GM12875 (cell line): ENCODE measurements at regions not wholly inside any gene's neighbourhood (a gene's known extent, or its start where the extent isn't known, plus 50 kb on each side); places are given as distances from the start of the nearest gene placed in this dataset.

Experiments
- H3K4me3 ChIP-seq: one replicate; pipeline ENCODE4 v1.5.1; 2011; ENCODE audit warnings: low read depth, low read length, control low read depth
- CTCF ChIP-seq: IDR thresholded peaks from 2 replicates; pipeline ENCODE4 v1.5.1; 2011; ENCODE audit warnings: low read depth, mild to moderate bottlenecking, control low read depth, inconsistent platforms, low read length, moderate library complexity, borderline replicate concordance; ENCODE audit not compliant: insufficient read depth

- H3K4me3 ChIP-seq: no peak overlapping the region
- no peak for TF ChIP-seq CTCF
Observed at GRCh38 chr4:179116011-179116410, 1673.8 kb upstream of the AGA start.

DNA sequence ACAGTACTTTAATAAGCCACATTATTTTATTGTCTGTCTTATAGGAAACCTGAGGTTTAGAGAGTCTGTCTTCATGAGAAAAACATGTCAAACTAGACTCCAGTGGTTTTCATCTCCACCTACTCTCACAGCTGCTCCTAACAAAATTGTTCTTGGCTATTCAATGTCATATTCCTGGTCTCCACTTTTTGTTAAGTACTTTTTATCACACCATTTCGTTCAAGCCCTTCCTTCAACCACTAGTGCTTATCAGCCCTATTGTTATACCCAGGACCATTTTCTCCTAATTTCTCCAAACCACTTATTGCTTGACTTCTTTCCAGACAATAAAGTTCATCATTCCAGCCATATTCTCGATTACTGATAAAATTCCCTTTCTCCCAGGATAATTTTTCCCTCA is 1674.3 kb upstream of the AGA start:
- TF ChIP-seq CTCF: no peak
- H3K4me3 ChIP-seq: no peak overlapping the region

DNA sequence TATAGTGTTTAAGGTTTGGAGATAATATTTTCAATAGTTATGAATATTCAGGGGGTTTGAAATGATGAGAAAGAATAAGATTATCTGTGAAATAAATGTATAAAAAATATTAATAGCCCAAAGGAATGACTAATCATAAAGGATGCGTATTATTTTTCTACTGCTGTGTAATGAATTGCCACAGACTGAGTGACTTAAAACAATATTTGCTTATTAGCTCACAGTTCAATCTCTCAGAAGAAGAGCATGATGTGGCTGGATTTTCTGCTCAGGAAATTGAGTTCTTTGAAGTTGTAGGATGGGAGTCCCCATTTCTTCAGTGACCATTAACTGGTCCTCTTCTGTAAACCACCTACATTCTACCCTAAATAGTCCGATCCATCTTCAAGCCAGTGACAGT is 1680.8 kb upstream of the AGA start:
- no peak for TF ChIP-seq CTCF
- H3K4me3 ChIP-seq: no peak overlapping the region

DNA sequence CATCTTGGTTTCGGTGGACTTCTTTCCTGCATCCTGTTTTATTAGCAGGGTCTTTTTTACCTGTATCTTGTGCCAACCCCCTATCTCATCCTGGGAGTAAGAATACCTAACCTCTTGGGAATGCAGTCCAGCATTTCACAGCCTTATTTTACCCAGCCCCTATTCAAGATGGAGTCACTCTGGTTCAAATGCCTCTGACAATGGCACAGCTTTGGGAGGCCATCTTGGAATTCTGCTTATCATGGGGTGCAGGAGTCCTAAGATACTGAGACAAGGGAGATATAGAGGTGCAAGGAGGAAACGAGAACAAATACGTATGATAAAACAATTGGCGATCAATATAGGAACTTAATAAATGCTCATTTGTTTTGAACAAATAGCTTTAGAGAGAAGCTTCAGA is 1682.2 kb upstream of the AGA start:
- TF ChIP-seq CTCF: no peak
- H3K4me3 ChIP-seq: no peak overlapping the region

DNA sequence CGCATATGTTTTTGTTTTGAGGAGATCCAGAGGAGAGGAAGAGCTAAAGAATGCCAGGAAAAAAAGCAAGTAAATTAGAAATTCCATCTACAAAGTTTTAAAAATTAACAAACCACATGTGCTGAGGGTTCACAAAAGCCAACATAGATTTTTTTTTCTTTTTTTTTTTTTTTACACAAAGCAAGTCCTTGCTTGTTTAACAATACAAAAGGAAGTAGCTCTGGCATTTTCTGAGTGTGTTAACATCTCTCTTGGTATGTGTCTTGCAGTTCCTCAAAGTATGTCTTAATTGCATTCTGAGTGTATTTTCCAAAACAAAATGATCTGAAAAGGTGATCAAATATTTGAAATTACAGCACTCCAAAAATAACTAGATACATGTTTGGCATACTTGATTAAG is 1682.7 kb upstream of the AGA start:
- H3K4me3 ChIP-seq: no peak overlapping the region
- no peak for TF ChIP-seq CTCF

- H3K4me3 ChIP-seq: no peak overlapping the region
- TF ChIP-seq CTCF: no peak
Observed at GRCh38 chr4:179125870-179126269, 1683.6 kb upstream of the AGA start.

DNA sequence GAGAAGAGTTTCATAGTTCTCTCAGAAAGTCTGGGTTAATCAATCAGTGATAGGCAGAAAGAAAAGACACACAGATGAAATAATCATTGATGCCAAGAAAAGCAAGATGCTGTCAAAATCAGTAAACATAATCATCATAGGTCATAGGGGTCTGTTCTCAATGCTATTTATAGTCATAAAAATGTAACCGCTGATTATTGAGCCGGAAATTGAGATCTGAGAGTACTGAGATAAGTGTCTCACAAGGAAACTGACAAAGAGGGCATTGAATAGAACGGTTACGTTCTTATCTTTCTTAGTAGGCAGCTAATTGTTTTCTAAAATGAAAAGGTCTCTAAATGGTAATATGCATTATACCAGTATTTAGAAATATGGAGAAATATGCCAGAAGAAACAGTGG is 1686.1 kb upstream of the AGA start:
- H3K4me3 ChIP-seq: no peak overlapping the region
- TF ChIP-seq CTCF: no peak
